ENCODE measurements at regions not wholly inside any gene's neighbourhood (a gene's known extent, or its start where the extent isn't known, plus 50 kb on each side); places are given as distances from the start of the nearest gene placed in this dataset.

- DNase-seq, result no peak
Measured at GRCh38 chr7:340979-341694, 51.2 kb downstream of the FOXL3 start.

- no peak for DNase-seq
Measured at GRCh38 chr7:341841-342638, 52.1 kb downstream of the FOXL3 start.

GRCh38 chr7:342681-343216, 52.8 kb downstream of the FOXL3 start:
- no peak for DNase-seq

- DNase-seq, result no peak
Measured at GRCh38 chr7:343227-343822, 53.4 kb downstream of the FOXL3 start.

- no peak for DNase-seq
Measured at GRCh38 chr7:343864-344607, 54.1 kb downstream of the FOXL3 start.

GRCh38 chr7:344608-344994, 54.6 kb downstream of the FOXL3 start:
- no peak for DNase-seq

GRCh38 chr7:346116-346898, 56.3 kb downstream of the FOXL3 start:
- DNase-seq, result no peak

- DNase-seq, result no peak
Measured at GRCh38 chr7:347001-347590, 57.1 kb downstream of the FOXL3 start.

- DNase-seq, result no peak
Measured at GRCh38 chr7:347644-348479, 57.9 kb downstream of the FOXL3 start.

- DNase-seq, result no peak
Measured at GRCh38 chr7:348480-348844, 58.5 kb downstream of the FOXL3 start.

GRCh38 chr7:348962-349743, 59.2 kb downstream of the FOXL3 start:
- no peak for DNase-seq

GRCh38 chr7:351256-351655, 61.3 kb downstream of the FOXL3 start:
- DNase-seq, result peak; percentile 58 to 67

- peak; percentile 51 to 57 for DNase-seq
Measured at GRCh38 chr7:351681-352480, 61.9 kb downstream of the FOXL3 start.

- DNase-seq, result no peak
Measured at GRCh38 chr7:353746-354325, 63.9 kb downstream of the FOXL3 start.

GRCh38 chr7:354597-355470, 64.9 kb downstream of the FOXL3 start:
- no peak for DNase-seq

GRCh38 chr7:355568-355967, 65.6 kb downstream of the FOXL3 start:
- DNase-seq, result no peak

GRCh38 chr7:356087-356486, 66.1 kb downstream of the FOXL3 start:
- DNase-seq, result no peak
